C4-2B (cell line): ENCODE measurements at regions not wholly inside any gene's neighbourhood (a gene's known extent, or its start where the extent isn't known, plus 50 kb on each side); places are given as distances from the start of the nearest gene placed in this dataset.

Experiments used
- CTCF ChIP-seq: fragments of 450-650 bp; conservative IDR thresholded peaks from 2 replicates; pipeline ENCODE4 v1.5.1; 2017; ENCODE audit warnings: mild to moderate bottlenecking
- ZFX ChIP-seq: fragments of 450-650 bp; IDR thresholded peaks from 2 replicates; pipeline ENCODE4 v1.6.1; 2017

- TF ChIP-seq CTCF (no peak), ZFX (no peak)
Measured at GRCh38 chr2:103144837-103145236, 383.0 kb downstream of the TMEM182 start.
